IMR-90 (cell line): ENCODE measurements at regions not wholly inside any gene's neighbourhood (a gene's known extent, or its start where the extent isn't known, plus 50 kb on each side); places are given as distances from the start of the nearest gene placed in this dataset.

Experiments used
- ATAC-seq: fragments of 200-7000 bp; cut with Tn5 transposase; 2 replicates; pipeline ENCODE4 v1.9.1; 2020; ENCODE audit warnings: low read depth, mild to moderate bottlenecking, moderate library complexity
- BruUV-seq: library from RNA; stranded (reverse); fragments of 400-500 nt; replicated peaks from 2 replicates; lab custom pipeline; 2021; lab: Mats Ljungman, UMichigan
- CTCF ChIA-PET: fragments of 300-600 bp; formaldehyde crosslinking; extraction: SDS; loops from one replicate; lab custom pipeline; 2021; ENCODE audit warnings: antibody characterized with exemption; lab: Yijun Ruan, JAX
- POLR2A ChIA-PET: fragments of 300-600 bp; sonication (Branson Sonifier 250); formaldehyde crosslinking; loops from one replicate; lab custom pipeline; 2022; ENCODE audit warnings: antibody characterized with exemption; ENCODE audit not compliant: unreplicated experiment; lab: Charles Lee
- DNase-seq: peaks from one replicate; pipeline ENCODE4 v3.0.0; 2013
- H2AFZ ChIP-seq: replicated peaks from 2 replicates; pipeline ENCODE3; 2013; ENCODE audit warnings: low read length, mild to moderate bottlenecking; ENCODE audit not compliant: poor library complexity
- H2AK5ac ChIP-seq: 2 replicates; pipeline ENCODE4 v1.6.1; 2013; ENCODE audit warnings: low read depth, low read length, inconsistent platforms
- H2AK9ac ChIP-seq: replicated peaks from 2 replicates; pipeline ENCODE3; 2013; ENCODE audit warnings: mild to moderate bottlenecking, low read depth, low read length, moderate library complexity; ENCODE audit not compliant: poor library complexity
- H2BK120ac ChIP-seq: 2 replicates; pipeline ENCODE4 v1.6.1; 2013; ENCODE audit warnings: low read depth, low read length, inconsistent platforms
- H2BK15ac ChIP-seq: 3 replicates; pipeline ENCODE4 v1.6.1; 2013; ENCODE audit warnings: low read depth, low read length, inconsistent platforms
- H2BK20ac ChIP-seq: 2 replicates; pipeline ENCODE4 v1.6.1; 2013; ENCODE audit warnings: low read depth, mild to moderate bottlenecking, inconsistent platforms, low read length, moderate library complexity
- H2BK5ac ChIP-seq: 2 replicates; pipeline ENCODE4 v1.6.1; 2013; ENCODE audit warnings: mild to moderate bottlenecking, low read depth, low read length, inconsistent platforms; ENCODE audit not compliant: poor library complexity, severe bottlenecking
- H3K14ac ChIP-seq: replicated peaks from 2 replicates; pipeline ENCODE4 v1.6.1; 2013; ENCODE audit warnings: low read depth, low read length, inconsistent platforms
- H3K18ac ChIP-seq: 2 replicates; pipeline ENCODE4 v1.6.1; 2013; ENCODE audit warnings: low read depth, low read length, control low read depth
- H3K23ac ChIP-seq: 2 replicates; pipeline ENCODE4 v1.6.1; 2013; ENCODE audit warnings: low read depth, low read length, inconsistent platforms
- H3K27ac ChIP-seq: 2 replicates; pipeline ENCODE4 v1.5.1; 2013; ENCODE audit warnings: mild to moderate bottlenecking, control low read depth, low read length; ENCODE audit not compliant: insufficient read depth
- H3K27me3 ChIP-seq: 2 replicates; pipeline ENCODE4 v1.6.1; 2013; ENCODE audit warnings: low read length; ENCODE audit not compliant: control insufficient read depth, insufficient read depth
- H3K36me3 ChIP-seq: 2 replicates; pipeline ENCODE4 v1.6.1; 2013; ENCODE audit warnings: low read length, mixed read lengths; ENCODE audit not compliant: control insufficient read depth, insufficient read depth
- H3K4ac ChIP-seq: 2 replicates; pipeline ENCODE4 v1.6.1; 2013; ENCODE audit warnings: low read depth, low read length, inconsistent platforms
- H3K4me1 ChIP-seq: 2 replicates; pipeline ENCODE4 v1.6.1; 2013; ENCODE audit warnings: low read length, mixed read lengths; ENCODE audit not compliant: control insufficient read depth, insufficient read depth
- H3K4me2 ChIP-seq: 2 replicates; pipeline ENCODE4 v1.6.1; 2013; ENCODE audit warnings: low read depth, mild to moderate bottlenecking, control low read depth, low read length, moderate library complexity
- H3K4me3 ChIP-seq: 2 replicates; pipeline ENCODE4 v1.5.1; 2013; ENCODE audit warnings: low read depth, mild to moderate bottlenecking, control low read depth, low read length, moderate library complexity; ENCODE audit not compliant: insufficient read depth
- H3K56ac ChIP-seq: 2 replicates; pipeline ENCODE4 v1.6.1; 2013; ENCODE audit warnings: low read length, inconsistent platforms; ENCODE audit not compliant: insufficient read depth; ENCODE audit errors: extremely low read depth
- H3K79me1 ChIP-seq, 2 experiments: 2 replicates each; pipeline ENCODE4 v1.6.1; 2013; ENCODE audit warnings: low read length in 2 of 2, inconsistent platforms in 1 of 2, low read depth in 1 of 2
- H3K9ac ChIP-seq: 2 replicates; pipeline ENCODE4 v1.6.1; 2013; ENCODE audit warnings: low read depth, low read length, control low read depth
- H3K9me1 ChIP-seq: 2 replicates; pipeline ENCODE4 v1.6.1; 2013; ENCODE audit warnings: low read length, inconsistent platforms; ENCODE audit not compliant: insufficient read depth
- H3K9me3 ChIP-seq: 2 replicates; pipeline ENCODE4 v1.6.1; 2013; ENCODE audit warnings: low read length; ENCODE audit not compliant: control insufficient read depth, insufficient read depth
- H4K20me1 ChIP-seq: 2 replicates; pipeline ENCODE4 v1.6.1; 2013; ENCODE audit warnings: low read length, inconsistent platforms; ENCODE audit not compliant: insufficient read depth
- H4K5ac ChIP-seq: 2 replicates; pipeline ENCODE4 v1.6.1; 2013; ENCODE audit warnings: mild to moderate bottlenecking, low read depth, low read length, control low read depth
- H4K8ac ChIP-seq, 2 experiments: 2 replicates each; pipeline ENCODE4 v1.6.1; 2013; ENCODE audit warnings: low read depth in 2 of 2, low read length in 2 of 2, control low read depth in 1 of 2, inconsistent platforms in 1 of 2
- H4K91ac ChIP-seq: 2 replicates; pipeline ENCODE4 v1.6.1; 2013; ENCODE audit warnings: low read depth, low read length, inconsistent platforms; ENCODE audit not compliant: insufficient read depth
- CTCF ChIP-seq: conservative IDR thresholded peaks from 2 replicates; pipeline ENCODE4 v1.5.1; 2012; ENCODE audit warnings: mild to moderate bottlenecking, low read depth, low read length, improper control_type of control experiment
- MAFK ChIP-seq: IDR thresholded peaks from 2 replicates; pipeline ENCODE4 v1.6.1; 2012; ENCODE audit warnings: low read depth, low read length, improper control_type of control experiment
- SMC3 ChIP-seq: fragments of 150-350 bp; IDR thresholded peaks from 2 replicates; pipeline ENCODE4 v1.6.1; 2016; ENCODE audit warnings: low read depth, mild to moderate bottlenecking, antibody characterized with exemption, low read length, moderate library complexity
- WGBS, 2 experiments: methylation state at CpG; one replicate each; pipeline versions ENCODE4 v1.1.5 to v1.1.7; 2013; ENCODE audit warnings: missing lambda C conversion rate in 2 of 2; ENCODE audit not compliant: insufficient read length in 1 of 2; ENCODE audit errors: extremely low coverage in 2 of 2; 5-methylcytosine and 5-hydroxymethylcytosine counted together
- dilution Hi-C: fragments of 300-500 bp; cut with HindIII; formaldehyde crosslinking; loops from one replicate; pipeline ENCODE4 v1.14.3; 2018; ENCODE audit warnings: low sequenced_read_pairs; ENCODE audit not compliant: unreplicated experiment
- in situ Hi-C: fragments of 300-500 bp; cut with MboI; formaldehyde crosslinking; loops from 3 replicates; pipeline ENCODE4 v1.14.3; 2019; ENCODE audit warnings: low sequenced_read_pairs, inconsistent platforms, mixed read lengths
- intact Hi-C: fragments of 100-400 bp; cut with micrococcal nuclease; formaldehyde crosslinking; loops from 2 replicates; pipeline ENCODE4 v1.10.0; 2022

GRCh38 chr3:127124120-127124519 lies 68.8 kb upstream of the PRR23E start:
- Histone ChIP-seq H3K23ac (no peak overlapping the region), H3K9ac (no peak overlapping the region), H3K27me3 (peaks cover 12% of the 10 kb centered on the region), H3K9me3 (no peaks in the 10 kb centered on the region), H2AFZ (no peak overlapping the region), H2AK9ac (no peak overlapping the region), H3K56ac (no peak overlapping the region), H3K14ac (no peak overlapping the region), H4K5ac (no peak overlapping the region), H3K4me1 (no peaks in the 10 kb centered on the region), H2BK5ac (no peak overlapping the region), H2AK5ac (no peak overlapping the region), H3K4me3 (no peak overlapping the region), H3K18ac (no peak overlapping the region), H3K4me2 (no peak overlapping the region), H3K9me1 (no peaks in the 10 kb centered on the region), H3K36me3 (no peaks in the 10 kb centered on the region), H4K20me1 (no peaks in the 10 kb centered on the region), H4K8ac (no peak overlapping the region), H2BK20ac (no peak overlapping the region), H4K91ac (no peak overlapping the region), H3K79me1 (no peaks in the 10 kb centered on the region), H2BK15ac (no peak overlapping the region), H2BK120ac (no peak overlapping the region), H3K4ac (no peak overlapping the region), H3K27ac (no peak overlapping the region)
- in situ Hi-C loops: no loop called here
- TF ChIP-seq CTCF (0 out of 2 replicates have a peak, but pooled peaks have one; percentile 18), SMC3 (no peak), MAFK (no peak)
- ATAC-seq (no peak), DNase-seq (peak; percentile 4)
- no CpG with 5 or more reads among the region's 4 CpGs for WGBS, 2 experiments
- no TSS peak for BruUV-seq
- intact Hi-C loops: no loop called here
- CTCF ChIA-PET: no interaction called here
- dilution Hi-C loops: no loop called here
- POLR2A ChIA-PET: no interaction called here
